GM12892 (cell line): ENCODE measurements at regions not wholly inside any gene's neighbourhood (a gene's known extent, or its start where the extent isn't known, plus 50 kb on each side); places are given as distances from the start of the nearest gene placed in this dataset.

Experiments
- POLR2A ChIP-seq: IDR thresholded peaks from 2 replicates; pipeline ENCODE4 v1.6.1; 2011; ENCODE audit warnings: low read depth, low read length, control low read depth
- POLR2AphosphoS5 ChIP-seq: IDR thresholded peaks from 2 replicates; pipeline ENCODE4 v1.6.1; 2011; ENCODE audit warnings: low read depth, low read length, control low read depth
- TAF1 ChIP-seq: IDR thresholded peaks from 2 replicates; pipeline ENCODE4 v1.6.1; 2011; ENCODE audit warnings: low read depth, mild to moderate bottlenecking, control low read depth, low read length, borderline replicate concordance

DNA sequence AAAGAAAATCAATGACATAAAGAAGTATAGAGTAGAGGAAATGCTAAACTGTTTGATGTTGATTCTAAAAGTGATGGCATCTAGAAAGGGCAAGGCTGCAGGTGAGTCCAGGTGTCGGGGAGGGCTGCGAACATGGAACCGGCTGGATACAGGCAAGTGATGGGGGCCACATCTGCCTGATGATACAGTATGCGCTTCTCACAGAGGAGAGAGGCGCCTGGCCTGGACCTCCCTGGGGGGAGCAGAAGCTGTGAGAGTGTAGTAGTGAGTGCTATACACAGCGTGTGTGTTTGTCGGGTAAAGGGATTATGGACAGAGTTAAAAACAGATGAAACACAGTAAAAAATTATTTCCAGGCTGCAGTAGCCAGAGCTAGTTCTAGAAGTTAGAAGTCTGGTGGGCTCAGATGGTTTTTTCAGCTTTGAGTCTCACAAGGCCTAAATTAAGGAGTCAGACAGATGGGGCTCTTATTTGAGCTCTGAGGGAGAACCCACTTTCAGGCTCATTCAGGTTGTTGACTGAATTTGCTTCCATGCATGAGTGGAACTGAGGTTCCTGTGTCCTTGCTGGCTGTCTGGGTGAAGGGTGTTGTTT, 195.8 kb upstream of the ARG1 start:
- TF ChIP-seq POLR2AphosphoS5: no peak
- no peak for TF ChIP-seq POLR2A
- no peak for TF ChIP-seq TAF1
